Adipocyte (in vitro differentiated cells): ENCODE measurements at regions not wholly inside any gene's neighbourhood (a gene's known extent, or its start where the extent isn't known, plus 50 kb on each side); places are given as distances from the start of the nearest gene placed in this dataset.
A peak's percentile ranks its signal among the peaks of the same experiment; 100 is the strongest.

Source experiments
- DNase-seq: peaks from one replicate; pipeline ENCODE4 v3.0.0-alpha.2; 2015; ENCODE audit warnings: low read depth
- H3K27me3 ChIP-seq: replicated peaks from 2 replicates; pipeline ENCODE4 v1.7.0; 2013; ENCODE audit warnings: mild to moderate bottlenecking, low read length, moderate library complexity; ENCODE audit not compliant: control insufficient read depth, insufficient read depth
- H3K36me3 ChIP-seq: 2 replicates; pipeline ENCODE4 v1.7.0; 2013; ENCODE audit warnings: low read length, mild to moderate bottlenecking, moderate library complexity; ENCODE audit not compliant: control insufficient read depth, insufficient read depth, severe bottlenecking
- H3K4me1 ChIP-seq: 2 replicates; pipeline ENCODE4 v1.7.0; 2013; ENCODE audit warnings: mild to moderate bottlenecking, low read length, moderate library complexity; ENCODE audit not compliant: control insufficient read depth, insufficient read depth
- H3K4me3 ChIP-seq: 2 replicates; pipeline ENCODE4 v1.7.0; 2013; ENCODE audit warnings: mild to moderate bottlenecking, low read length, moderate library complexity
- H3K9ac ChIP-seq: 2 replicates; pipeline ENCODE4 v1.7.0; 2013; ENCODE audit warnings: mild to moderate bottlenecking, low read length, moderate library complexity
- H3K9me3 ChIP-seq: 2 replicates; pipeline ENCODE4 v1.7.0; 2013; ENCODE audit warnings: mild to moderate bottlenecking, low read length, moderate library complexity; ENCODE audit not compliant: control insufficient read depth

- Histone ChIP-seq H3K9me3 (no peaks in the 10 kb centered on the region), H3K9ac (no peak overlapping the region), H3K27me3 (no peaks in the 10 kb centered on the region), H3K4me1 (peaks cover 10% of the 10 kb centered on the region), H3K4me3 (no peak overlapping the region), H3K36me3 (no peaks in the 10 kb centered on the region)
- DNase-seq, result peak; percentile 80
Observed at GRCh38 chr2:224284134-224284946, 117.6 kb downstream of the FAM124B start.

GRCh38 chr2:224283466-224283965 lies 118.4 kb downstream of the FAM124B start:
- H3K27me3 ChIP-seq, result no peaks in the 10 kb centered on the region
- H3K4me1 ChIP-seq, result peaks cover 10% of the 10 kb centered on the region
- no peak overlapping the region for H3K4me3 ChIP-seq
- H3K9me3 ChIP-seq, result no peaks in the 10 kb centered on the region
- H3K9ac ChIP-seq, result no peak overlapping the region
- DNase-seq, result no peak
- no peaks in the 10 kb centered on the region for H3K36me3 ChIP-seq

GRCh38 chr2:224281374-224281773 lies 120.5 kb downstream of the FAM124B start:
- Histone ChIP-seq H3K9me3 (no peaks in the 10 kb centered on the region), H3K4me3 (no peak overlapping the region), H3K27me3 (no peaks in the 10 kb centered on the region), H3K4me1 (peaks cover 6% of the 10 kb centered on the region), H3K36me3 (no peaks in the 10 kb centered on the region), H3K9ac (no peak overlapping the region)
- DNase-seq, result no peak

GRCh38 chr2:224278531-224278930 lies 123.4 kb downstream of the FAM124B start:
- DNase-seq, result peak; percentile 48
- no peaks in the 10 kb centered on the region for H3K9me3 ChIP-seq
- H3K36me3 ChIP-seq, result no peaks in the 10 kb centered on the region
- no peak overlapping the region for H3K4me3 ChIP-seq
- no peak overlapping the region for H3K9ac ChIP-seq
- H3K27me3 ChIP-seq, result no peaks in the 10 kb centered on the region
- H3K4me1 ChIP-seq, result peaks cover 4% of the 10 kb centered on the region

- no peak overlapping the region for H3K9ac ChIP-seq
- DNase-seq, result no peak
- no peak overlapping the region for H3K4me3 ChIP-seq
- no peaks in the 10 kb centered on the region for H3K9me3 ChIP-seq
- no peaks in the 10 kb centered on the region for H3K27me3 ChIP-seq
- H3K4me1 ChIP-seq, result no peaks in the 10 kb centered on the region
- H3K36me3 ChIP-seq, result no peaks in the 10 kb centered on the region
Observed at GRCh38 chr2:224276251-224276650, 125.7 kb downstream of the FAM124B start.

GRCh38 chr2:224272237-224272910 lies 129.5 kb downstream of the FAM124B start:
- Histone ChIP-seq H3K36me3 (no peaks in the 10 kb centered on the region), H3K4me1 (peaks cover 9% of the 10 kb centered on the region), H3K9me3 (no peaks in the 10 kb centered on the region), H3K4me3 (no peak overlapping the region), H3K9ac (no peak overlapping the region), H3K27me3 (no peaks in the 10 kb centered on the region)
- DNase-seq, result no peak

GRCh38 chr2:224271617-224272236 lies 130.2 kb downstream of the FAM124B start:
- H3K9me3 ChIP-seq, result no peaks in the 10 kb centered on the region
- no peak for DNase-seq
- H3K4me1 ChIP-seq, result peaks cover 9% of the 10 kb centered on the region
- H3K9ac ChIP-seq, result no peak overlapping the region
- no peak overlapping the region for H3K4me3 ChIP-seq
- H3K36me3 ChIP-seq, result no peaks in the 10 kb centered on the region
- no peaks in the 10 kb centered on the region for H3K27me3 ChIP-seq

- Histone ChIP-seq H3K9me3 (no peaks in the 10 kb centered on the region), H3K36me3 (no peaks in the 10 kb centered on the region), H3K4me3 (no peak overlapping the region), H3K9ac (no peak overlapping the region), H3K27me3 (no peaks in the 10 kb centered on the region), H3K4me1 (peaks cover 21% of the 10 kb centered on the region)
- DNase-seq, result peak; percentile 90
Observed at GRCh38 chr2:224268441-224268840, 133.5 kb downstream of the FAM124B start.

GRCh38 chr2:224264259-224264658 lies 137.6 kb downstream of the FAM124B start:
- DNase-seq, result no peak
- peaks cover 51% of the 10 kb centered on the region for H3K4me1 ChIP-seq
- H3K36me3 ChIP-seq, result no peaks in the 10 kb centered on the region
- H3K9ac ChIP-seq, result peak overlapping the region; percentile 40
- no peaks in the 10 kb centered on the region for H3K27me3 ChIP-seq
- H3K9me3 ChIP-seq, result no peaks in the 10 kb centered on the region
- peak overlapping the region; percentile 45 for H3K4me3 ChIP-seq

- no peaks in the 10 kb centered on the region for H3K9me3 ChIP-seq
- H3K27me3 ChIP-seq, result no peaks in the 10 kb centered on the region
- peak; percentile 48 for DNase-seq
- H3K36me3 ChIP-seq, result no peaks in the 10 kb centered on the region
- peak overlapping the region; percentile 45 for H3K4me3 ChIP-seq
- peak overlapping the region; percentile 41 for H3K9ac ChIP-seq
- peaks cover 54% of the 10 kb centered on the region for H3K4me1 ChIP-seq
Observed at GRCh38 chr2:224263571-224264043, 138.3 kb downstream of the FAM124B start.

GRCh38 chr2:224261326-224261725 lies 140.6 kb downstream of the FAM124B start:
- Histone ChIP-seq H3K36me3 (no peaks in the 10 kb centered on the region), H3K27me3 (no peaks in the 10 kb centered on the region), H3K9me3 (no peaks in the 10 kb centered on the region), H3K9ac (peak overlapping the region; percentile 30), H3K4me3 (no peak overlapping the region), H3K4me1 (peaks cover 49% of the 10 kb centered on the region)
- no peak for DNase-seq
